ENCODE measurements at regions not wholly inside any gene's neighbourhood (a gene's known extent, or its start where the extent isn't known, plus 50 kb on each side); places are given as distances from the start of the nearest gene placed in this dataset.

- DNase-seq (ENCODE audit: low read depth in 4 of 4, low spot score in 3 of 4) = peak in 1 of 4 donors; percentile 5
Observed at GRCh38 chr13:103351035-103351828, 285.0 kb upstream of the SLC10A2 start.

- DNase-seq (ENCODE audit: low read depth in 4 of 4, low spot score in 3 of 4) = no peak
Observed at GRCh38 chr13:103350147-103350546, 283.9 kb upstream of the SLC10A2 start.

GRCh38 chr13:103349211-103349980, 283.2 kb upstream of the SLC10A2 start:
- no peak for DNase-seq (ENCODE audit: low read depth in 4 of 4, low spot score in 3 of 4)

- DNase-seq (ENCODE audit: low read depth in 4 of 4, low spot score in 3 of 4) = no peak
Observed at GRCh38 chr13:103335241-103335640, 269.0 kb upstream of the SLC10A2 start.

- no peak for DNase-seq (ENCODE audit: low read depth in 4 of 4, low spot score in 3 of 4)
Observed at GRCh38 chr13:103331924-103332323, 265.7 kb upstream of the SLC10A2 start.

- DNase-seq (ENCODE audit: low read depth in 4 of 4, low spot score in 3 of 4) = no peak
Observed at GRCh38 chr13:103328899-103329298, 262.7 kb upstream of the SLC10A2 start.

DNA sequence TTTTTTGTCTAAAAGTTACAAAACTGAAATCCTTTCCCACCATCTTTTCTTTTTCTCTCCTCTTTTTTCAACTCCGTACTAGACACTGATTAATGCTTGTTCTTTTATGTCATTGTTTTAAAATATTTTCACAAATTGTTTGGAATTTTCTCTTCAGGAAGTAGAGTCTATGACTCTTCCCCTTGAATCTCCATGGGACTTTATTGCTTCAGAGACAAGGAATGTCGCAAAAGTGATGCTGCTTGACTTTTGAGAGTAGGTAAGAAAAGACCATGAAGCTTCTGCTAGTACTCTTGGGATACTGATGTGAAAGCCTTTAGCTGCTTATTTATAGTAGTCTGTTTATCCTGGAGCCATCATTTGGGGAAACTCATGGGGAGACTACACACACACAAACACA, 260.1 kb upstream of the SLC10A2 start:
- DNase-seq (ENCODE audit: low read depth in 4 of 4, low spot score in 3 of 4) = no peak

GRCh38 chr13:103325672-103326071, 259.5 kb upstream of the SLC10A2 start:
- no peak for DNase-seq (ENCODE audit: low read depth in 4 of 4, low spot score in 3 of 4)

DNA sequence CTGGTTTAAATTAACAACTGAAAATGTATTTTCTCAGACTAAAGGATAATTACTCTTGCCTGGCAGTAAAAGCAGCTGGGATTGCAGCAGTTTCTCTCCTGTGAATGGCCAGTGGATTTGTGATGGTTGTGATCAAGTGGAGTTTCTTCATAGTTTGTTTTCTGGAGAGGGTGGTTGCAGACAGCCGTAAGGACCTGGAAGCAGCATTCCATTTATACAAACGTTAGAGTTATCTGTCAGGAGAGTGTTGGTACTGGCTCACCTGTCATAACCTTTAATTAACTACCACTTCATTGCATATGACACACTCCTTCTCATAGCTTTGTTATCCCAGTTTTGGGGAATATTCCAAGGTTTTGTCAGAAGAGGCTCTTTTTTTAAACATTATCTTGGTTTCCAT, 258.4 kb upstream of the SLC10A2 start:
- DNase-seq (ENCODE audit: low read depth in 4 of 4, low spot score in 3 of 4) = no peak

- no peak for DNase-seq (ENCODE audit: low read depth in 4 of 4, low spot score in 3 of 4)
Observed at GRCh38 chr13:103315711-103316110, 249.5 kb upstream of the SLC10A2 start.

- DNase-seq (ENCODE audit: low read depth in 4 of 4, low spot score in 3 of 4) = no peak
Observed at GRCh38 chr13:103312467-103312866, 246.2 kb upstream of the SLC10A2 start.

DNA sequence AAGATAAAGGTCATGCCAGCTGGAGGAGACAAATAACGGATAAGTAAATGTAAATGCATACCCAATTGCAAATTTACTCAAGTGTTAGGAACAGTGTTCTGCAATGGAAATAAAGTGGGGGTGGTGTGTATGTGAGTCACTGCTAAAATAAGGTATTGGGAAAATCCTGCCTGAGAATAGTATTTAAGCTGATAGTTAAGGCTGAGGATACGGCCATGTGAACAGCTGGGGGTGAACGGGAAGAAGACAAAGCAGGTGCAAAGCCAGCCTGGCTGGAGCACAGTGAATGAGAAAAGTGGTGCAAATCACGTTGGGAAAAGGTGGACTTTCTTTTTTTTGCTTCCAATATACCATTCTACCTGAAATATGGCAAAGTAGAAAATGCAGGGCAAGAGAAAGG, 242.4 kb upstream of the SLC10A2 start:
- no peak for DNase-seq (ENCODE audit: low read depth in 4 of 4, low spot score in 3 of 4)

GRCh38 chr13:103306163-103306562, 239.9 kb upstream of the SLC10A2 start:
- DNase-seq (ENCODE audit: low read depth in 4 of 4, low spot score in 3 of 4) = no peak

DNA sequence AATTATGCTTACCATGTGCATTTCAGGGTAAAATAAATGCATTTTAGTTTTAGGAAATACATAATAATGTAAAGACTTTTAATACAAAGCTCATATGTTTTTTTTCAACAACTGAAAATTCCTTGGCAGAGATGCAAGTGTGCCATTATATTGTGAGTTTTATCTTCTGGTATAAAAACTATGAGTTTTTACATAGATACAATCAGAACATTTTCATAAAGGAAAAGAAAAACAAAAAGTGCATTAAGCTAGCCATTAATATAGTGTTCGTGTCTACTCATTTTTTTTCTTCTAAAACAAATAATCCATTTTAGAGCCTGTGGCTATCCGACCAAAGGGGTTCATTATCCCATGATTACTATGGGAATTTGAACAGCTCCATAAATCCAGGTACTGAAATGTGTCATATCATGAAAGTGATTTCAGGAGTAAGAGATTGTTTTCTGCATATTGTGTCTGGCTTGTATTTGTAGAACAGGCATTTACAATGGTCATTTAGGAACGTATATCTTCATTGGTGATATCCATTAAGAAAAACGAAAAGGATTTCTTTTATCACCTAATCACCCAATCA, 236.9 kb upstream of the SLC10A2 start:
- DNase-seq (ENCODE audit: low read depth in 4 of 4, low spot score in 3 of 4) = no peak

- no peak for DNase-seq (ENCODE audit: low read depth in 4 of 4, low spot score in 3 of 4)
Observed at GRCh38 chr13:103302676-103303075, 236.5 kb upstream of the SLC10A2 start.

- DNase-seq (ENCODE audit: low read depth in 4 of 4, low spot score in 3 of 4) = no peak
Observed at GRCh38 chr13:103299079-103299478, 232.9 kb upstream of the SLC10A2 start.

DNA sequence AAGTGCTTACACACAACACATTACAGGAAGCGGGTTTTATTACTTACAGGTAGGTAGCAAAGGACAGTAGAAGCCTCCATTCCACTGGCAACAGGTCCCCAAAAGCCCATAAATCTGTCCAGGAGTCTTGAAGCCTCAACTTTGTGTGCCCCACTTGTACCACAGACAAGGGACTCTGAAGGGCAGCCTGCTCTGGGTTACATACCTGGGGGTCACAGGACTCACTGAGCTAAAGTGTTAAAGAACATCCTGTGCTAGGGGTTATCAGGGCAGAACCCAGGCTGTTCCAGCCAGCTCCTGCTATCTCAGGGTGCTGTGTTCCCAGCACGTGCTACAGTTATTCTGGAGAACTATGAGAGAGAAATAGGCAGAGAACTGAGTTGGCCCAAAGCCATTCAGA, 230.9 kb upstream of the SLC10A2 start:
- no peak for DNase-seq (ENCODE audit: low read depth in 4 of 4, low spot score in 3 of 4)

- no peak for DNase-seq (ENCODE audit: low read depth in 4 of 4, low spot score in 3 of 4)
Observed at GRCh38 chr13:103291798-103292572, 225.8 kb upstream of the SLC10A2 start.

- no peak for DNase-seq (ENCODE audit: low read depth in 4 of 4, low spot score in 3 of 4)
Observed at GRCh38 chr13:103291226-103291625, 225.0 kb upstream of the SLC10A2 start.

GRCh38 chr13:103289681-103290080, 223.5 kb upstream of the SLC10A2 start:
- no peak for DNase-seq (ENCODE audit: low read depth in 4 of 4, low spot score in 3 of 4)

- DNase-seq (ENCODE audit: low read depth in 4 of 4, low spot score in 3 of 4) = no peak
Observed at GRCh38 chr13:103288114-103288513, 221.9 kb upstream of the SLC10A2 start.
